ENCODE measurements at regions not wholly inside any gene's neighbourhood (a gene's known extent, or its start where the extent isn't known, plus 50 kb on each side); places are given as distances from the start of the nearest gene placed in this dataset.

DNA sequence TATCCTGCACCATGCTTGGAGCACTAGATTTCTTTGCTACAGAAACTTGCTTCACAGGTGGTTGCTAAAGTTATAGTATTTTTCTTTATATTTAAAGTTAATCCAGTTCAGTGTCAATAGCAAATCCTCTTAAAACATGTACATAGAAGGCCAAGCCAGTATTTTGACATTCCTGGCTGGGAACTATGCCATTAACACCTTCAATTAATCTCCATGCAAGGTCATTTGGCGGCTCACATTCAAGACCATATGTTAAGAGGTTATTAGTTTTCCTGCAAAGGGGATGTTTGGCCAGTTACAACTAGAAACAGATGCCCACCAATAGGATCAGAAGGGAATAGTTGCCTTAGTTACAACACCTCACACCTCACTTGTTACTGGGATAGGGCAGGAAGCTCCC is 261.3 kb upstream of the MEIS1 start:
- POLR2A ChIA-PET, result no interaction called here
- H3F3A ChIP-seq (replicated peaks; ENCODE audit: insufficient read depth), result no peaks in the 10 kb centered on the region
- no peaks in the 10 kb centered on the region for H3K36me3 ChIP-seq (replicated peaks in 1 of 2; ENCODE audit: control insufficient read depth in 1 of 2, insufficient read depth in 2 of 2, low read length in 1 of 2)
- TF ChIP-seq RFX5 (IDR thresholded peaks at IDR 0.05; ENCODE audit: low read length) (peak; percentile 61; the same call in 1 of the 2 replicates), GATA2 (CRISPR knock-in tag; IDR thresholded peaks at IDR 0.05) (no peak)
- H2AFZ ChIP-seq (ENCODE audit: low read depth), result no peak overlapping the region
- H3K27ac ChIP-seq (ENCODE audit: low read depth in 2 of 2, low read length in 1 of 2), result no peak overlapping the region
- no peak for DNase-seq
- WGBS (ENCODE audit: low lambda C conversion rate), result 27% methylated on average over 1 of the region's 1 CpG
- no peak overlapping the region for H3K9ac ChIP-seq
- H3K9me2 ChIP-seq, result no peaks in the 10 kb centered on the region
- no peaks in the 10 kb centered on the region for H3K9me3 ChIP-seq
- H3K4me1 ChIP-seq (ENCODE audit: control insufficient read depth in 1 of 2, insufficient read depth in 2 of 2, low read depth in 1 of 2, low read length in 1 of 2), result no peaks in the 10 kb centered on the region
- H3K4me2 ChIP-seq, result no peak overlapping the region
- no peaks in the 10 kb centered on the region for H4K20me1 ChIP-seq (ENCODE audit: insufficient read depth)
- H3K4me3 ChIP-seq (ENCODE audit: low read depth in 2 of 2, low read length in 1 of 2), result no peak overlapping the region
- H3K27me3 ChIP-seq (ENCODE audit: insufficient read depth), result no peaks in the 10 kb centered on the region
- H3K79me2 ChIP-seq (ENCODE audit: insufficient read depth), result no peaks in the 10 kb centered on the region
- CTCF ChIA-PET, result interaction anchor here (0.6 kb wide), 1 partner anchor 192 kb away, joined by 3 read pairs; no protein-coding TSS in a partner anchor

DNA sequence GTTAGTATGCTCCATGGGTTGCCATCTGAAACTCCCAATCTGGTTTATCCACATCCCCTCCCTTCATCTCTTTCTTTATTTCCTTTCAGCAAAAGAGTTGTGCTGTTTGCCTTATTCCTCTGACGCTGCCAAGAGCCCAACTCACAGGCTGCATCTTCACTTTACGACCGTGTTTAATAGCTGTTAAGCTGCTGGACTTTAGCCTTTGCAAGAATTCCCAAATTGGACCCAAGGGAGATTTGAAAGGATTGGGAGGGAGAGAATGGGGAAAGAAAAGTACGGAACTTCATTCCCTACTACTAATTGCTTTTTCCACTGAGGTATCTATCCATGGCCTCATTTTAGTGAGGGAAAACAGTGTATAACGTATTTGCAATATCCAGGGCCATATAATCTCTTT is 263.4 kb upstream of the MEIS1 start:
- no peaks in the 10 kb centered on the region for H3F3A ChIP-seq (replicated peaks; ENCODE audit: insufficient read depth)
- DNase-seq, result no peak
- H3K27ac ChIP-seq (ENCODE audit: low read depth in 2 of 2, low read length in 1 of 2), result no peak overlapping the region
- H3K9me3 ChIP-seq, result no peaks in the 10 kb centered on the region
- no peaks in the 10 kb centered on the region for H3K36me3 ChIP-seq (replicated peaks in 1 of 2; ENCODE audit: control insufficient read depth in 1 of 2, insufficient read depth in 2 of 2, low read length in 1 of 2)
- CTCF ChIA-PET, result no interaction called here
- H3K9me2 ChIP-seq, result no peaks in the 10 kb centered on the region
- no peaks in the 10 kb centered on the region for H3K79me2 ChIP-seq (ENCODE audit: insufficient read depth)
- H3K4me1 ChIP-seq (ENCODE audit: control insufficient read depth in 1 of 2, insufficient read depth in 2 of 2, low read depth in 1 of 2, low read length in 1 of 2), result no peaks in the 10 kb centered on the region
- no peak overlapping the region for H3K4me3 ChIP-seq (ENCODE audit: low read depth in 2 of 2, low read length in 1 of 2)
- 47% methylated on average over 5 of the region's 5 CpGs for WGBS (ENCODE audit: low lambda C conversion rate)
- H3K9ac ChIP-seq, result no peak overlapping the region
- TF ChIP-seq EP300 (IDR thresholded peaks at IDR 0.05; ENCODE audit: borderline replicate concordance in 1 of 2, low read depth in 1 of 2, low read length in 1 of 2) (no peak), EZH2phosphoT487 (IDR thresholded peaks at IDR 0.05; ENCODE audit: borderline replicate concordance, low read depth) (no peak), FOSL2 (IDR thresholded peaks at IDR 0.05; ENCODE audit: borderline replicate concordance, low read depth) (no peak), JUND (IDR thresholded peaks at IDR 0.05) (no peak), RAD21 (IDR thresholded peaks at IDR 0.05; ENCODE audit: low read length) (no peak), TEAD4 (IDR thresholded peaks at IDR 0.05; ENCODE audit: borderline replicate concordance, insufficient read depth) (no peak), MXI1 (IDR thresholded peaks at IDR 0.05; ENCODE audit: low read depth, low read length) (no peak), NFIC (IDR thresholded peaks at IDR 0.05; ENCODE audit: borderline replicate concordance) (no peak)
- TF ChIP-seq, protein P1, sequence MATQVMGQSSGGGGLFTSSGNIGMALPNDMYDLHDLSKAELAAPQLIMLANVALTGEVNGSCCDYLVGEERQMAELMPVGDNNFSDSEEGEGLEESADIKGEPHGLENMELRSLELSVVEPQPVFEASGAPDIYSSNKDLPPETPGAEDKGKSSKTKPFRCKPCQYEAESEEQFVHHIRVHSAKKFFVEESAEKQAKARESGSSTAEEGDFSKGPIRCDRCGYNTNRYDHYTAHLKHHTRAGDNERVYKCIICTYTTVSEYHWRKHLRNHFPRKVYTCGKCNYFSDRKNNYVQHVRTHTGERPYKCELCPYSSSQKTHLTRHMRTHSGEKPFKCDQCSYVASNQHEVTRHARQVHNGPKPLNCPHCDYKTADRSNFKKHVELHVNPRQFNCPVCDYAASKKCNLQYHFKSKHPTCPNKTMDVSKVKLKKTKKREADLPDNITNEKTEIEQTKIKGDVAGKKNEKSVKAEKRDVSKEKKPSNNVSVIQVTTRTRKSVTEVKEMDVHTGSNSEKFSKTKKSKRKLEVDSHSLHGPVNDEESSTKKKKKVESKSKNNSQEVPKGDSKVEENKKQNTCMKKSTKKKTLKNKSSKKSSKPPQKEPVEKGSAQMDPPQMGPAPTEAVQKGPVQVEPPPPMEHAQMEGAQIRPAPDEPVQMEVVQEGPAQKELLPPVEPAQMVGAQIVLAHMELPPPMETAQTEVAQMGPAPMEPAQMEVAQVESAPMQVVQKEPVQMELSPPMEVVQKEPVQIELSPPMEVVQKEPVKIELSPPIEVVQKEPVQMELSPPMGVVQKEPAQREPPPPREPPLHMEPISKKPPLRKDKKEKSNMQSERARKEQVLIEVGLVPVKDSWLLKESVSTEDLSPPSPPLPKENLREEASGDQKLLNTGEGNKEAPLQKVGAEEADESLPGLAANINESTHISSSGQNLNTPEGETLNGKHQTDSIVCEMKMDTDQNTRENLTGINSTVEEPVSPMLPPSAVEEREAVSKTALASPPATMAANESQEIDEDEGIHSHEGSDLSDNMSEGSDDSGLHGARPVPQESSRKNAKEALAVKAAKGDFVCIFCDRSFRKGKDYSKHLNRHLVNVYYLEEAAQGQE (IDR thresholded peaks at IDR 0.05; ENCODE audit: low read depth, low read length), result no peak
- POLR2A ChIA-PET, result no interaction called here
- no peaks in the 10 kb centered on the region for H3K27me3 ChIP-seq (ENCODE audit: insufficient read depth)
- H2AFZ ChIP-seq (ENCODE audit: low read depth), result no peak overlapping the region
- no peaks in the 10 kb centered on the region for H4K20me1 ChIP-seq (ENCODE audit: insufficient read depth)
- H3K4me2 ChIP-seq, result no peak overlapping the region
